HFFc6 (cell line): ENCODE measurements at regions not wholly inside any gene's neighbourhood (a gene's known extent, or its start where the extent isn't known, plus 50 kb on each side); places are given as distances from the start of the nearest gene placed in this dataset.

Experiments
- DNase-seq: peaks from one replicate; pipeline ENCODE4 v3.0.0-alpha.2; 2018
- H3K27ac Mint-ChIP-seq: 2 replicates; pipeline ENCODE4 v1.8.0; 2020; ENCODE audit warnings: mild to moderate bottlenecking, mixed read lengths
- H3K27me3 Mint-ChIP-seq: 2 replicates; pipeline ENCODE4 v1.8.0; 2021; ENCODE audit warnings: mild to moderate bottlenecking, moderate library complexity, mixed read lengths; ENCODE audit not compliant: insufficient read depth
- H3K36me3 Mint-ChIP-seq: 2 replicates; pipeline ENCODE4 v1.8.0; 2021; ENCODE audit warnings: low read depth, mixed read lengths
- H3K4me1 Mint-ChIP-seq: 2 replicates; pipeline ENCODE4 v1.8.0; 2020; ENCODE audit warnings: low read depth, mixed read lengths
- H3K4me3 Mint-ChIP-seq: 2 replicates; pipeline ENCODE4 v1.8.0; 2020; ENCODE audit warnings: mild to moderate bottlenecking, moderate library complexity, mixed read lengths
- H3K9me3 Mint-ChIP-seq: 2 replicates; pipeline ENCODE4 v1.8.0; 2020; ENCODE audit warnings: mild to moderate bottlenecking, mixed read lengths
- TF ChIP-seq, protein P1 (sequence below): fragments of 200-600 bp; sonication (generic); IDR thresholded peaks from 2 replicates; pipeline ENCODE4 v1.5.0; 2021; ENCODE audit warnings: antibody characterized with exemption, mild to moderate bottlenecking

DNA sequence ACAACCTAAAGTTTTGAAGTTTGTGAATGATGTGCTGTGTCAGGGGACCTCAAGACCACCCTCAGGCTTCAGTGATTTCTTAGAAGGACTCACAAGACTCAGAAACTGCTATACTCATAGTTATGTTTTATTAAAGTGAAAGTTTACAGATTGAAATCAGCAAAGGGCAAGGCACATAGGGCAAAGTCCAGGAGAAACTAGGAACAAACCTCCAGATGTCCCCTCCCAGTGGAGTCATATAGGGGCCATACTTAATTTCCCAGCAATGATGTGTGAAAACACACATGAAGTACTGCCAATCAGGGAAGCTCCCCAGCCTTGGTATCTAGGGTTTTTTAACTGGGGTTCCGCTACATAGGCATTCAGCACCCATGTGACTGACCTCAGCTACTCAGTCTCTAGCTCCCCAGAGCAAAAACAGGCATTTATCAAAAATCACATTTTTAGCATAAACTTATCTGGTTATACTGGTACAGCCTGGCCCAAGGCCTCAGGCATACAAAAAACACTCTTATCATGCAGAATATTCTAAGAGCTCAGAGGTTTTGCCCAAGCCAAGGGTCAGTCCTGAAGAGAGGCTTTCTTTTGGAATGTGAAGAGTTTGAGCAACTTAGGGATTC, 74.7 kb upstream of the ANKRD55 start:
- peaks cover 13% of the 10 kb centered on the region for H3K4me1 Mint-ChIP-seq
- peaks cover 33% of the 10 kb centered on the region for H3K27me3 Mint-ChIP-seq
- no peak overlapping the region for H3K27ac Mint-ChIP-seq
- no peak overlapping the region for H3K4me3 Mint-ChIP-seq
- no peaks in the 10 kb centered on the region for H3K36me3 Mint-ChIP-seq
- DNase-seq, result no peak
- H3K9me3 Mint-ChIP-seq, result no peaks in the 10 kb centered on the region; the same call in 1 of the 2 replicates
- TF ChIP-seq, protein P1, sequence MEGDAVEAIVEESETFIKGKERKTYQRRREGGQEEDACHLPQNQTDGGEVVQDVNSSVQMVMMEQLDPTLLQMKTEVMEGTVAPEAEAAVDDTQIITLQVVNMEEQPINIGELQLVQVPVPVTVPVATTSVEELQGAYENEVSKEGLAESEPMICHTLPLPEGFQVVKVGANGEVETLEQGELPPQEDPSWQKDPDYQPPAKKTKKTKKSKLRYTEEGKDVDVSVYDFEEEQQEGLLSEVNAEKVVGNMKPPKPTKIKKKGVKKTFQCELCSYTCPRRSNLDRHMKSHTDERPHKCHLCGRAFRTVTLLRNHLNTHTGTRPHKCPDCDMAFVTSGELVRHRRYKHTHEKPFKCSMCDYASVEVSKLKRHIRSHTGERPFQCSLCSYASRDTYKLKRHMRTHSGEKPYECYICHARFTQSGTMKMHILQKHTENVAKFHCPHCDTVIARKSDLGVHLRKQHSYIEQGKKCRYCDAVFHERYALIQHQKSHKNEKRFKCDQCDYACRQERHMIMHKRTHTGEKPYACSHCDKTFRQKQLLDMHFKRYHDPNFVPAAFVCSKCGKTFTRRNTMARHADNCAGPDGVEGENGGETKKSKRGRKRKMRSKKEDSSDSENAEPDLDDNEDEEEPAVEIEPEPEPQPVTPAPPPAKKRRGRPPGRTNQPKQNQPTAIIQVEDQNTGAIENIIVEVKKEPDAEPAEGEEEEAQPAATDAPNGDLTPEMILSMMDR, result no peak

- Mint-ChIP-seq H3K27ac (no peak overlapping the region), H3K36me3 (no peaks in the 10 kb centered on the region), H3K4me3 (no peak overlapping the region), H3K9me3 (no peaks in the 10 kb centered on the region; the same call in 1 of the 2 replicates), H3K4me1 (peaks cover 24% of the 10 kb centered on the region), H3K27me3 (peaks cover 28% of the 10 kb centered on the region)
- DNase-seq, result no peak
- TF ChIP-seq, protein P1, result no peak
Measured at GRCh38 chr5:56306433-56307150, 73.5 kb upstream of the ANKRD55 start.

DNA sequence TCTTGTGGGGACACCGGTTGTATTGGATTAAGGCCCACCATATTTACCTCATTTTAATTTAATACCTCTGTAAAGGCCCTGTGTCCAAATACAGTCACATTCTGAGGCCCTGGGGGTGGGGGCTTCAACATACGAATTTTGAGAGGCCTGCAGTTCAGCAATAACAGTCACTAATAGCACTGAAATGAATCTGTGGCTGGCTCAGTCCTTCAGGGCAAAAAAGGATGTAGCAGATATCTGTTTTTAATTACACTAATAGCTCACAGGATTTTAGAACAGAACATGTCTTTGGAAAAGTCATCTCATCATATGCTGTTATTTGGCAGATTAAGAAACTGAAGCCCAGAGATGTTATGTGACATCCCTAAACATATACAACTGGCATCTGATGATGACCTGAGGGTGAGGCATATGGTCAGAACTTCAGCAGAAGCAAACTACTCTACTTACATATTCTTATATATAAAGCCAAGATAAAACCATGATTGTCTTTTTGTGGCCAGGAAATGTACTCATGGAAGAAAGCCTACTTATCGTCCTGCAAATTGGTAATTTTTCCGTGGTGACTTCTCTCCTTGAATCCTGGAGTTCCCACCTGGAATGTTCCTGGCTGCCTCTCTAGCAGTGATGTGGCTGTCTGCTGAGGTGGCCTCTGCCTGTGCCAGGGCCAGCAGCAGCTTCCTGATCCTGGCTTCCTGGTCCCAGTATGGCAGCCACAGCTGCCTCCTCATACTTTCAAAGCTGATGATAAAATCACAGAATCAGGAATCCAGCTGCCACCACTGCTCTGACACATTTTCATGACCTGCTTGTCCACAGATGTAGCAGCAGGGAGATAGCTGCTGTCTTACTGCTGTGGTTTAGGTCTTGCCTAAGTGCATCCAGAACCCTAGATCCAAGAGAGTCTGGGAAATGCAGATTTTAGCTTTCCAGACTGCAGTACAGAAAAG, 72.1 kb upstream of the ANKRD55 start:
- no peak for DNase-seq
- Mint-ChIP-seq H3K4me3 (no peak overlapping the region), H3K9me3 (peaks cover 8% of the 10 kb centered on the region; the same call in 1 of the 2 replicates), H3K27me3 (peaks cover 18% of the 10 kb centered on the region), H3K4me1 (peaks cover 24% of the 10 kb centered on the region), H3K27ac (no peak overlapping the region), H3K36me3 (peaks cover 8% of the 10 kb centered on the region; the same call in 1 of the 2 replicates)
- TF ChIP-seq, protein P1, result no peak

DNA sequence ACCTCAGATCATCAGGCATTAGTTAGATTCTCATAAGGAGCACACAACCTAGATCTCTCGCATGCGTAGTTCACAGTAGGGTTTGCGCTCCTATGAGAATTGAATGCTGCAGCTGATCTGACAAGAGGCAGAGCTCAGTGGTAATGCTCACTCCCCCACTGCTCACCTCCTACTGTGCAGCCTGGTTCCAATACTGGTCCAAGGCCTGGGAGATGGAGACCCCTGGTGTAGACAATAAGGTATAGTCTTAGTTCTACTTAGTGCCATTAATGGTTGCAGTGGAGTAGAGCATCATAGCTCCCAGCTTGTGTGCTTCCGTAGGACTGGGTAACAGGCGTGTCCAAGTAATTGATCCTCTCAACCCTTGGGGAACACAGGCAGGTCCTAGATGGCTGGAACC, 70.4 kb upstream of the ANKRD55 start:
- TF ChIP-seq, protein P1, result peak; percentile 12; the same call in 1 of the 2 replicates
- Mint-ChIP-seq H3K4me3 (no peak overlapping the region), H3K27ac (no peak overlapping the region), H3K27me3 (peaks cover 6% of the 10 kb centered on the region; the same call in 1 of the 2 replicates), H3K36me3 (peaks cover 8% of the 10 kb centered on the region; the same call in 1 of the 2 replicates), H3K9me3 (peaks cover 8% of the 10 kb centered on the region; the same call in 1 of the 2 replicates), H3K4me1 (peaks cover 24% of the 10 kb centered on the region)
- no peak for DNase-seq

DNA sequence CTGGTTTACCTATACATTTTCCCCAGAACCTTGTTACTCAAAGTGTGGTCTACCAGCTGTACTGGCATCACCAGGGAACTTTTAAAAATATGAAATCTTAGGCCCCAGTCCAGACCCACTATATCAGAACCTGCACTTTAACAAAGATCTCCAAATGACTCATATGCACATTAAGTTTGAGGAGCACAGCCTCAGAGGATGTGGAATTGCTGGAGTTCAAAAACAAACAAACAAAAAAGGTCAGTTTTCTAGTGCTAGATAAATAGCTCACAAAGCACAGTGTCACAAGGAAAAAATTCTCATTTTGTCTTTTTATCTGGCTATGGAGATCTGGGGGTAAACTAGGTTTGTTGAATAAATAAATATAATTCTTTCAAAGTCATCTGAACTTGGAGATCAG, 68.9 kb upstream of the ANKRD55 start:
- Mint-ChIP-seq H3K27ac (no peak overlapping the region), H3K4me1 (peaks cover 24% of the 10 kb centered on the region), H3K36me3 (peaks cover 8% of the 10 kb centered on the region; the same call in 1 of the 2 replicates), H3K4me3 (no peak overlapping the region), H3K9me3 (peaks cover 8% of the 10 kb centered on the region; the same call in 1 of the 2 replicates), H3K27me3 (peaks cover 2% of the 10 kb centered on the region; the same call in 1 of the 2 replicates)
- DNase-seq, result peak; percentile 9
- TF ChIP-seq, protein P1, result no peak
